Cardiac muscle cell (in vitro differentiated cells and primary cell): ENCODE measurements at regions not wholly inside any gene's neighbourhood (a gene's known extent, or its start where the extent isn't known, plus 50 kb on each side); places are given as distances from the start of the nearest gene placed in this dataset.

ENCODE experiments used
- DNase-seq, 2 donors: peaks; one replicate each; pipeline versions ENCODE4 v3.0.0 to v3.0.0-alpha.2; 2010 to 2017; ENCODE audit warnings: low read depth in 1 of 2, low spot score in 1 of 2
- H3K27ac ChIP-seq: fragments of 200-600 bp; sonication (generic); 2 replicates; pipeline ENCODE4 v1.5.1; 2016
- H3K27me3 ChIP-seq: fragments of 200-600 bp; sonication (generic); 2 replicates; pipeline ENCODE4 v1.6.0; 2016; ENCODE audit warnings: control low read depth
- H3K36me3 ChIP-seq: fragments of 200-600 bp; sonication (generic); 2 replicates; pipeline ENCODE4 v1.5.1; 2016; ENCODE audit warnings: control low read depth
- H3K4me1 ChIP-seq: fragments of 200-600 bp; sonication (generic); 2 replicates; pipeline ENCODE4 v1.8.1; 2017; ENCODE audit warnings: low read depth, mild to moderate bottlenecking, mixed run types
- H3K4me3 ChIP-seq: fragments of 200-600 bp; sonication (generic); 2 replicates; pipeline ENCODE4 v1.5.1; 2016; ENCODE audit warnings: mild to moderate bottlenecking
- H3K9me3 ChIP-seq: fragments of 200-600 bp; sonication (generic); 2 replicates; pipeline ENCODE4 v1.5.1; 2017; ENCODE audit warnings: low read depth, mild to moderate bottlenecking, control low read depth
- CTCF ChIP-seq: IDR thresholded peaks from 2 replicates; pipeline ENCODE4 v1.5.1; 2012; ENCODE audit warnings: low read depth, mild to moderate bottlenecking, low read length

GRCh38 chr1:30201015-30201414 is 522.4 kb downstream of the MATN1 start:
- no peaks in the 10 kb centered on the region for H3K36me3 ChIP-seq
- H3K4me3 ChIP-seq, result no peak overlapping the region
- no peak for DNase-seq
- no peak overlapping the region for H3K27ac ChIP-seq
- no peaks in the 10 kb centered on the region for H3K27me3 ChIP-seq
- H3K9me3 ChIP-seq, result no peaks in the 10 kb centered on the region
- TF ChIP-seq CTCF, result no peak
- H3K4me1 ChIP-seq, result peaks cover 9% of the 10 kb centered on the region

- Histone ChIP-seq H3K4me1 (peaks cover 9% of the 10 kb centered on the region), H3K27ac (no peak overlapping the region), H3K36me3 (no peaks in the 10 kb centered on the region), H3K9me3 (no peaks in the 10 kb centered on the region), H3K4me3 (no peak overlapping the region), H3K27me3 (no peaks in the 10 kb centered on the region)
- TF ChIP-seq CTCF, result no peak
- DNase-seq, result no peak
Observed at GRCh38 chr1:30200161-30200560, 523.2 kb downstream of the MATN1 start.

- Histone ChIP-seq H3K9me3 (no peaks in the 10 kb centered on the region), H3K4me1 (peaks cover 9% of the 10 kb centered on the region), H3K36me3 (no peaks in the 10 kb centered on the region), H3K27me3 (no peaks in the 10 kb centered on the region), H3K27ac (no peak overlapping the region), H3K4me3 (no peak overlapping the region)
- no peak for TF ChIP-seq CTCF
- DNase-seq, result no peak
Observed at GRCh38 chr1:30199563-30199962, 523.8 kb downstream of the MATN1 start.

- H3K4me3 ChIP-seq, result no peak overlapping the region
- no peak overlapping the region for H3K27ac ChIP-seq
- no peak for DNase-seq
- H3K9me3 ChIP-seq, result no peaks in the 10 kb centered on the region
- H3K4me1 ChIP-seq, result peaks cover 9% of the 10 kb centered on the region
- H3K27me3 ChIP-seq, result no peaks in the 10 kb centered on the region
- H3K36me3 ChIP-seq, result no peaks in the 10 kb centered on the region
- no peak for TF ChIP-seq CTCF
Observed at GRCh38 chr1:30198795-30199403, 524.5 kb downstream of the MATN1 start.

GRCh38 chr1:30198451-30198760 is 525.0 kb downstream of the MATN1 start:
- H3K27ac ChIP-seq, result no peak overlapping the region
- no peak for DNase-seq
- H3K4me3 ChIP-seq, result no peak overlapping the region
- no peaks in the 10 kb centered on the region for H3K9me3 ChIP-seq
- no peaks in the 10 kb centered on the region for H3K27me3 ChIP-seq
- H3K36me3 ChIP-seq, result no peaks in the 10 kb centered on the region
- TF ChIP-seq CTCF, result no peak
- peaks cover 9% of the 10 kb centered on the region for H3K4me1 ChIP-seq
